GM18505 (cell line): ENCODE measurements at regions not wholly inside any gene's neighbourhood (a gene's known extent, or its start where the extent isn't known, plus 50 kb on each side); places are given as distances from the start of the nearest gene placed in this dataset.
"Not testable (repeated sequence)": the region's sequence is repeated elsewhere in the genome, so short reads cannot be mapped to it uniquely, and the experiment has no call there.

Experiments used
- ATAC-seq: cut with Tn5 transposase; IDR thresholded peaks from one replicate; pipeline ENCODE4 v1.9.1; 2021; ENCODE audit not compliant: unreplicated experiment
- POLR2A ChIP-seq: IDR thresholded peaks from 4 replicates; pipeline ENCODE4 v1.6.1; 2011; ENCODE audit warnings: borderline replicate concordance; ENCODE audit not compliant: insufficient read depth, insufficient read length; ENCODE audit errors: extremely low read depth

DNA sequence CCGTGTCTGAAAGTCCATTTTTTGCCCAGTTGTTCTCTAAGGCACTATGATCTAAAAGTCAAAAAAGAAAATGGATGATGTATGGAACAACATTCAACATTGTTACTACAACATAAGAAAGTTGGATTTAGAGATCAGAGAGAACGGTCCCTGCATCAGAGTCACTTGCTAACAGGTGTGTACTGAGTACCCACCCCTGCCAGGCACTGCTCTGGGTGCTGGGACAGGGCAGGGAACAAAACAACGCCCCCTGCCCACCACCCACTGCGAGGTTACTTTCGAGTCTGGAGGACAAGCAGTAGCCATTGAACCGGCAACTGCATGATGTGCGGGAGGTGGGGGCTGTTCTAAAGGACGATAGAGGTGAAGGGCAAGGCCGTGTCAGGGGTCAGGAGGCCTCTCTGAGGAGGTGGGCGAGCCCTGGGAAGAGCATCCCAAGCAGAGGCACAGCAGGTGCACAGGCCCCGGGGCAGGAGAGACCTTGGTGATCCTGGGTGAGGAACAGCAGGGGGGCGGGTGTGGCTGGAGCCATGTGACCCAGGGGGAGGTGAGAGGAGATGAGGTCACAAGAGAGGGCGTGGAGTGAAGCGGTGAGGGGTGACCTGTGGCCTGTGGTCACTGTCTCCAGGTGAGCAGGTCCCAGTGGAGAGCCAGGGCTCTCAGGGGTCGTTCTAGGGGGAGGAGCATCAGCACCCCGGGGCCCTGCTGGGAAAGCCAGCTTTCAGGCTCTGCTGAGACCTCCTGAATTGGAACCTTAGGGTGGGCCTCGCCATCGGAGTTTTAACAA, 197.5 kb upstream of the SULF2 start:
- ATAC-seq, result no peak
- no peak for TF ChIP-seq POLR2A

DNA sequence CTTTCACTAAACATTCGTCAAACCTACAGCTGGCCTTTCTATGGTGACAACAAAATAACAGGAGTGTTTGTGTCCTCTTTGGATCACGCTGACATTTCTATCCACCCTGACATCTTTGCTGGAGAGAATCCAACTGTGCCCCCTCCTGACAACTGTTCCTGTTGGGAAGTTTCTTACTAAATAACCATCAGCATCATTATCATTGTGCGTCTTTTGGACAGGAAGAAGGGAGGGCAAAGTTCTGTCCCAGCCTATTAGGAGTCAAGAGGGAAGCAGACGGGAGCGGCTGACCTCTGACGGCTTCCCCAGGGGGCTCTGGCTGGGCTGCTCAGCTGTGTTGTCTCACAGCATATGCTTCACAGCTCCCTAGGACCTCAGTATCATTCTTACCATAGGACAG, 195.9 kb upstream of the SULF2 start:
- ATAC-seq, result no peak
- no peak for TF ChIP-seq POLR2A

DNA sequence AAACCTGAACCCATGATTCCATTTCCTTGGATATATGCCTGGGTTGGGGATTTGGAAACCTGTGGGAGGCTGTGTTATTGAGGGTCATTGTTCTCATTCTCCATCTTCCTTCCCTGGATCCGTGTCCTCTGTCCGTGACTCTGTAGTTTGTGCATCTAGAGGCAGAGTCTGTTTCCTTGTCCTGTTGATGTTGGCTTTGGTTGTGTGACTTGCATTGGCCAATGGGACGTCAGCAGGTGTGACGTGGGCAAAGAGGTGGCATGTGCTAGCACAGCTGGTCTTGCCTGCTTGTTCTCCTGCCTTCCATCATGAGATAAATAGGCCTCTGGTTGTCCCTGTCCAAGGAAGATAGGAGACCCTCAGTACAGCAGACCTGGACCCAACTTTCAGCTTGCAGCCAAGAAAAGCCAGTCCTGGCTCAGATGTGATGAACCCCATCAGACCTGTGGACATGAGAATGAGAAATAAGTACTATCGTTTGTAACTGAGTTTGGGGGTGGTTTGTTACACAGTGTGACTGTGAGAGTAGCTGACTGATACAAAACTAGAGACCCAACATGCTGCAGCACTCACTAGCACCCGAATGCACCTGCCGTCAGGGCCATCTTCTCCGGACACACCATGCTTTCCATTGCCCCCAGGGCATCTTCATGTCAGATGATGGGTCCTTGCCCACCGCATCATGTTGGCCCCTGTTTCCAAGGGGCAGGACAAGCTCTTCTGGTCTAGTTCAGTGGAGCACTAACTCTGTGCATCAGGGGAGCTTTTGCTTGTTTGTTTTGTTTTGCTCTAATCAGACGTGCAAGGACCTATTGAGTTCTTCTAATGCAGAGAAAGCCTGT, 195.3 kb upstream of the SULF2 start:
- no peak for ATAC-seq
- no peak for TF ChIP-seq POLR2A

DNA sequence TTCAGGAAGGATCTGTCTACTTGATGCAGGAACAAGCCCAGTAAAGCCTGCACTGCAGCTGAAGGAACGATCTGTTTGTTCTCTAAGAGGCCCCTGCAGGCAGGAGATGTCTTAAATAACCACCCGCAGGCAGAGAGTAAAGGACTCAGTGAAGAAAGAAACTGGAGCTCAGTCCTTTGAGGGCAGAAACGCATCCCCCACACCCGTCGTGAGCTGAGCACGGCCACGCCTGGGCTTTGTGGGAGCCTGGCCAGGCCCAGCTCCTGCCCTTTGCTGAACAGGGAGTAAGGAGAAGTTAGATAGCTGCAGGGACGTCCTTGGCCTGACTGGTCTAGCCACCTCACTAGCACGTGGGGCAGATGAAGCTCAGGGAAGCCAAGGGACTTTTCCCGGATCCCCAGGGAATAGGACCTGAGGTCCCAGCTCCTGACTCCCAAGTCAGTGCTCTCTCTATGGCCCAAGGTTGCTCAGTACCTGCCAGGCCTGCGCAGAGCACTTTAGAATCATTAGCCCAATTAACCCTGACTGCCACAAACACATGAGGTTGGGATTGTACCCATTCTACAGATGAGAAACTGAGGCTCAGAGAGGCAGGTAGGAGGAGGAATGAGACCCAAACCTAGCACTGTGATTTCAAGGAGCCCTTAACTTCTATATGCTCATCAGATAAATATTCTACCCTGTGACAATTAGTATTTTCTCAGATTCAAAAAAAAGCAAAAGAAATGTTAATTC, 194.2 kb upstream of the SULF2 start:
- ATAC-seq, result not testable (repeated sequence)

DNA sequence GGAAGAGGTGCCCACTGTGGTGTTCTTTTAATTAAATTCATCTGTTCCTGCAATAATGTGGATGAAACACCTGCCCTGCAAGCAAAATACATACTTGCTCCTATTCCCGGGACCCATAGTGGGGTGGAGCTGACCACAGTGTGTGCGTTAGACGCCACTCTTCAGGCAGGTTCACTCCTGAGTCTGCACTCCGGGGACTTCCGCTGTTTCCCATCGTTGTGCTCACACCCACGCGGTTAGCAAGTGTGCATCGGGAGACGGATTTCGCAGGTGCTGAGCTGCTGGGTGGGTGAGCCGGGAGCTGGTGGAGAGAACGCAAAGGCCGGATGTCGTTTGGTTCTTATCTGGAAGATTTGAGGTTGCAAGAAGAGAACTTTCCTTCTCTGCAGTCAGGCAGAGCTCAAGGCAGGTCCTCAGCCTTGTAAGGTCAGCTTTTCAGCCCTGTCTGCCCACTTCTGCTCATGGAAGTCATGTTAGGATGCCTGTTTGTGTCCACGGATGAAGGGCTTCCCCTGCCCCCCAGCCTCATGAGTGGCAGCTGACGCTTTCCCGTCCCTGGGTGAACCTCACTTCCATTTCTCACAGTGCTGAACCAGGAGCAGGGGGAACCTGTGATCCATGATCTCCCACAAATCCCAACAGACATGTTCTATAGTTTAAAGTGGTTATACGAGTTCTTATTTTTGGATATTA, 193.3 kb upstream of the SULF2 start:
- ATAC-seq, result not testable (repeated sequence)

DNA sequence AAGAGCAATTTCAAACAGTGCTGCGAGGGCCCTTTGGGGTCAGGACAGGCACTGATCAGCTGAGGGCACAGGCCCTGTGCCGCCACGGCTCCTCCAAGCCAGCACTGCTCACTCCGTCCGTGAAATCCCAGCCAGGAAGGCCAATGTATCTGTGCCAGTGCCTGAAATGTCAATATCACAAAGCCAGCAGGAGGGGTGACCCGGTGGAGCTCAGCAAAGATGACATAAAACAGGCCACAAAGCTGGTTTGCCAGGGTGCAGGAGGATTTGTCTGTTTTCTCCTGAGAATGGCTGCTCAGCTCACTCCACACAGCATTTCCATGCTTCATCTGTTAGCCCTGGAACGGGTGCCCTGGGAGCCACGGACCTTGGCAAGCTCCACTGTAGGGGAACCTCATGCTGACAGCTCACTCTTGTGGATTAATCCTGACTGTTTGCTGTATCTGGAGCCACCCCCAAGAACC, 192.5 kb upstream of the SULF2 start:
- not testable (repeated sequence) for ATAC-seq

DNA sequence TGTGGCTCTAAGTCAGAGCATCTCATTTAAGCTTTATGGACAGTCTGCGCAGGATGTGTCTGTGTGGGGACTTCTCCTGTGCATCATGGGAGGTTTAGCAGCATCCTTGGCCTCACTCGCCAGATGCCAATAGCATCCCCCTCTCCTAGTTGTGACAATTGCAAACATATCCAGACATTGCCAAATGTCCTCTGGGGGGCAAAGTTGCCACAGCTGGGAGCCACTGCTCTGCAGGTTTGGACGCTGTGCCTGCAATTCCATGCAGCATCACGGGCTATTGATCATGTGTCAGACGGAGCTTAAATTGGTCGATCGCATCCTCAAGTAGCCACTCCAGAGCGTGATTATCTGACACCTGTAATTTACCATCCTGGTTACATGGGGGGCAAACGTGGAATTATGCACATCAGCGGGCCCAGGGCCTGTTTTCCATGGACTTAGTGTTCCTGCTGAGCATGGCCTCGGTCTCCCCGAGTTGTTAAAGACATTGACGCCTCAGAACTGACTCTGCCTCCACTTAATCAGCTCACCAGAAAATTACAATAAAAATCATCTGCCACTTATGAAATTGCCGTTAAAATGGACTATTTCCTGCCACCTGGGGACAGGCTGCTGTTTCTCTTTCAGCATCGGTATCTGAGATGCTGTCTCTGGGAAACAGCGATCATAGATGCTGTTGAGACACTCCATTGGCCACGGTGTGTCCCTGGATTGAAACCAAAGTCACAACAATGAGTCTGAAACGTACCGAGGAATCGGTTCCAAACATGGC, 191.9 kb upstream of the SULF2 start:
- ATAC-seq, result not testable (repeated sequence)

DNA sequence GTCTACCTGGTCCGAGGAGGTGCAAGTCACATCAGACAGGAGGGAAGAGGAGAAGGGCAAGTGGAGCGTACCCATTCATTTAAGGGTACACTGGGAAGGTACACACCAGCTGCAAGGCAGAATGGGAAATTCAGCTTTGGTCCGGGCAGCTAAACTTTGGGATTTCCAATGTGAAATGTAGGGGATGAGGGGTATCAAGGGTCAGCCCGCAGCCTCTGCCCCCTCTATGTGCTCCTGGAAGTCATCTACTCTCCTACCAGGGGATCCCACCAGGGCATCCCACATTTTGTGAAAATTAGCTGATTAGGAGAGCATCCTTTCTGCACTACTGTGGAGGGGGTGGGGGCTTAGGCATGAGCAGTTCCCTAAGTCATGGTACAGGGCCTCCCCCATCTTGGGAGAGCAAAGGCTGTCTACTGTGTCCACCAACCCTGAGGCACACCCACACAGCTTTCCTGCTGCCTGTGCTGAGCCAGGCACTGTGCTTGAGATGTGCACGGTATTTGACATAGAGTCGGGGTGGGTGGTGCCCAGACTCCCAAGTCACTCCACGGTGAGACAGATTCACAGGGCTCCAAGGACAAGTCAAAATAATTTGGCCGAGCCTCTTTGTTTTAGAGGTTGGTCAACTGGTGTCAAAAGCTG, 189.1 kb upstream of the SULF2 start:
- no peak for ATAC-seq
- TF ChIP-seq POLR2A, result no peak

DNA sequence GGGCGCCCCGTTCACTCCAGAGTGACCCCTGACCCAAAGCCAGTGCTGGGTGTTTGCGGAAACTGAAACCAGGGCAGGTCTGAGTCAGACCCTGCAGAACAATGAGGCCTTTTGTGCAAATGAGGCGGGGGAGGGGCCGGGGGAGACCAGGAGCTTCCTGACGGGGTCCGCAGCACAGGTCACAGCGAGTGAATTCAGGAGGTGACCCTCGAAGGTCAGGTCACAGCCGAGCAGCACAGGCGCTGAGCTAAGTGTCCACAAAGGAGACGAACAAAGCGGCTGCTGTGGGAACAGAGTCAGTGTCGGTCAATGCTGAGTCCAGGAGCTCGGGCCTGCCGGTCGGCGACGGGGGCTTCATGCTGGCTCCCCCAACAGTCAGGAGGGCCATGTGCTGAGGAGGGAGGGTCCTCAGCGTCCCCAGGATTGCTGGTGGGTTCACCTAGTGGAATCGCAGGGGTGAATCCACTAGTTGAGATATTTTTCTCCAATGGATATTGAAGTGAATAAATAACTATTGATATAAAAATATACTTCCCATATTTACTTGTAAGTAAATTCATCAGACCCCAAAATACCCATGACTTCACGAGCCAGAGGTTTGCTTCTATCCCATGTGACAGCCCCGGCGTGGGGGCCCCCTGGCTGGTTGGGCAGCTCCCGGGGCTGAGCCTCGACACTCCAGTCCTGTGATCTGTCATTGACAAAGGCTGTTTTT, 188.4 kb upstream of the SULF2 start:
- no peak for TF ChIP-seq POLR2A
- ATAC-seq, result no peak

DNA sequence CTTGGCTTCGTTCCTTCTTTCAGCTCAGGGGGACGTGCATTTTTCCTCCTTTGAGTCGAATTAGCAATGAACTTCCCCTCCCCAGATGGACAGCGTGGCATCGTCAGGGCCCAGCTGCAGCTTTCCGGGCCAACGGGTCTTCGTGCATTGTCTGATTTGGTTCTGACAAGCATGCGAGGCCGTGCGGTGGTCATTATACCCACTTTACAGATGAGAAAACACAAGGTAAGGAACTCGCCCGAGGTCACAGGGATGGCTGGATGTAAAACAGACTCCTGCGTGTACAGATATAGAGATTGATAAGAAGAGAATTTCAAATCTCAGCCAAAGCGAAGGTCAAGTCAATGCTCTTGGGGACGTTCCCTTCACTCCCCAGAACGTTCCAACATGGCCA, 187.6 kb upstream of the SULF2 start:
- ATAC-seq, result no peak
- no peak for TF ChIP-seq POLR2A

DNA sequence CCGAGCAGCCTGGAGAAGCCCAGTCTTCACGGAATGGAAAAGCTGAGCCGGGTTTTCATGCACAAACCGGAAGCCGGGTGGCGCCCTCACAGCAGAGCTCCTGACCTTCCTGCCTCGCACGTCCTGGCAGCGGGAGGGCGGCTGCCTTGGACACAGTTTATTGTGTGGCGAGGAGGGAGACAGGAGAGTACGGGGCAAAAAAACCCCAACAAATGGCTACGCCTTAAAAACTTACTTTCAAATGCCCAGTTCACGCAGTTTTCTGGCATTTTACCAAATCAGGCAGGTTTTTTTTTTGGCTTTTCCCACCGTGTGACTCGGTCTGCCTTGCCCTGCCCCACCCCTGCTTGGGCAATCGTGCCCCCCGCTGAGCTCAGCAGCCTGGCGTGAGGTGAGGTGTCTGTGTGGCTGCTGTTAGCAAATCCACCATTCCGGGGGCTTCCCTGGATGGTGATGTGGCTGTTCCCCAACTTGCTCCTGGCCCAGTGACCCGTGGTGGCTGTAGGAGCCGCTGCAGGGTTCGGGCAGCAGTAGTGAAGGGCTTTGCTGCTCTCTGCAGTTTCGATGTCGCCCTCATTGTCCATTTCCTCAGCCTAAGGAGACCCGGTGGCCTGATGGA, 187.1 kb upstream of the SULF2 start:
- ATAC-seq, result not testable (repeated sequence)

DNA sequence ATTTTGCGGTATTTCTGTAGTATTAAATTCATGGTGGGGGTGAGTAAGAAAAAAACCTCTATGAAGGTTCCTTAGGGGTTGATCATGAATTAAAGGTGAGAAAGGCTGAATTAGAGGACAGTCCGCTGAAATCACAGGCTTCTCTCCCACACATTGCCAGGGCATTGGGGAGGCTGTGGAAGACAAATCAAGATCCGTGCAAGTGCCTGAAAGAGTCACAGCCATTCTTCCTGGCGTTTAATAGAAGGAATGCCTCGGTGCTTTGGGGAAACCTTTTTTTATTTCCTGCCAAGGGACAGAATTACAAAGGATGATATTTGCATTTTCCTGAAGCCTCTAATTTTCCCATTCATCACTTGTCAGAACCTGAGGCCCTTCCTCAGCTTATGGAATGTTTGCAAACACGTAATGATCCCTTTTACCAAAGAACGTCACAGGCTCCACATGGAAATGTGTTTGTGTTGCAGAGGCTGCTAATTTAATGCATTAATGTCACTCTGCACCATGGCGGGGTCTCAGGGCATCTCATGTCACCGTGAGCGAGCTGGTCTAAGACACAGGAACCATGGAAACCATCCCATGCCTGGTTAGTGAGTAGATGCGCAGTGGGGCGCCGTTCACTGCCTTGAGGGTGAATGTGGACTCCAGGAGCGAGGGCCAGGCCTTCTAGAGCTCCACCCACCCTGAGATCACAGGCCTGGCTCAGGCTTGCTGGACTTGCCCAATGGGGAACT, 185.9 kb upstream of the SULF2 start:
- no peak for ATAC-seq
- no peak for TF ChIP-seq POLR2A
